Right forelimb (tissue), 1 donor: ENCODE measurements at regions not wholly inside any gene's neighbourhood (a gene's known extent, or its start where the extent isn't known, plus 50 kb on each side); places are given as distances from the start of the nearest gene placed in this dataset.
"Not testable (repeated sequence)": the region's sequence is repeated elsewhere in the genome, so short reads cannot be mapped to it uniquely, and the experiment has no call there.

Source experiments
- DNase-seq: peaks from one replicate; pipeline ENCODE4 v3.0.0-alpha.2; 2018

- peak; percentile 5 for DNase-seq
These were observed 74.7 kb downstream of the BUD13 start for GRCh38 chr11:116698080-116698479.

- DNase-seq = peak; percentile 6
These were observed 75.1 kb downstream of the BUD13 start for GRCh38 chr11:116697639-116698038.

DNA sequence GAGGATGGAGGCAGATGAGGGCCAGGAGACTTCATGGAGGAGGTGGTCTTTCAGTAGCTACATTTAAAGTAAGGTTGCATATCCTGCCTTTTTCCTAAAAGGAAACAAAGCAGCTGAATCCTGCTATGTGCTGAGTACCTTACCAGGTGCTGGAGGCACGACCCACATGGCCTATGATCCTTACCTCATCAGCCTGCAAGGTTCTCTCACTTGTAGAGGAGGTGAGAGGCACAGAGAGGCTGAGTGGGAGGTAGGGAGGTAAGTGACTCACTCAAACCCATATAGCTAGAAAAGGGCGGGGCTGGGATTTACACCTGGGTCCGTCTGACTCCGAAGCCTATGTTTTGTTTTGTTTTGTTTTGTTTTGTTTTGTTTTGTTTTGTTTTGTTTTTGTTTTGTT, 75.8 kb downstream of the BUD13 start:
- DNase-seq = no peak

DNA sequence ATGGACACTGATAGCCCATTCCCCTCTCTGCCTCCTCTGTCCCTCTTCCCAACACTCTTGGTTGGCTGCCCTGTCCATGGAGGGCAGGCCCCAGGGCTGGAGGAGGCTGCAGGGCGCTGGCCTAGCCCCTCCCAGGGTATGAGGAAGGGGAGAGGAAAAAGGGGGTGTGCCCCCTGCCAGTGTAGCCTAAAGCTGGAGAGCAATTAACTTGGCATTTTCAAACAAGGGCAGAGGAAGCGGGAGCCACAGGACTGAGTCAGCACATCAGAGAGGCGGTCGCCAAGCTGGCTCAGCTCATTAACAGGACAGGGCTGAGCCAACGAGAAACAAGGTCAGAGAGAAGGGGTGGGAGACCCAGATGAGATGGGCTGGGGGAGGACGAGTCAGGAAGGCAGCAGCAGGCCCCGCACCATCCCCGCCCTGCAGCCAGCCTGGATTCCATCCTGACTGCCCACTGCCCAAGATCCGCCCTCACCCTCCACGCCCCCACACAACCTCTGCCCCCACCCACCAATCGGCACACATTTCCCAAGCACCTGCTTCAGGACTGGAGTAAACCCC, 76.3 kb downstream of the BUD13 start:
- DNase-seq = no peak

DNA sequence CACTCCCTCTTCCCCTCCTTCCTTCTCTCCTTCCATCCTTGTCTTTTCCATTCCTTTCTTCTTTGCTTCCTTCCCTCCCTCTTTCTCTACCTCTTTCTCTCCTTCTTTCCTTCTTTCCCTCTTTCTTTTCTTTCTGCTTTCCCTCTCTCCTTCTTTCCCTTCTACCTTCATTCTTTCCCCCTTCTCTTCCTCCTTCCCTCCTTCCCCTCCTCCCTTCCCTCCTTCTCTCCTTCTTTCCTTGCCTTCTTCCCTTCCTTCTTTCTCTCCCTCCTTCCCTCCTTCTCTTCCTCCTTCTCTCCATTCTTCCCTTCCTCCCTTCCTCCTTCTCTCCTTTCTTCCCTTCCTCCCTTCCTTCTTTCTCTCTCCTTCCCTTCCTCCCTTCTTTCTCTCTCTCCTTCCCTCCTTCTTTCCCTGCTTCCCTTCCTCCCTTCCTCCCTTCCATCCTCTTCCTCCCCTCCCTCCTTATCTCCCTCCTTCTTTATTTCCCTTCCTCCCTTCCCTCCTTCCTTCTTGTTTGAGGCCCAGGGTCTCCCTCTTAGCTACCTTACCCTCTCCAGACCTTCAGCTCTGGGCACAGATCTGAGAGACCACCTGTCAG, 77.0 kb downstream of the BUD13 start:
- no peak for DNase-seq

- DNase-seq = no peak
These were observed 77.8 kb downstream of the BUD13 start for GRCh38 chr11:116694815-116695590.

- no peak for DNase-seq
These were observed 78.5 kb downstream of the BUD13 start for GRCh38 chr11:116694349-116694725.

- DNase-seq = no peak
These were observed 79.0 kb downstream of the BUD13 start for GRCh38 chr11:116693593-116694348.

DNA sequence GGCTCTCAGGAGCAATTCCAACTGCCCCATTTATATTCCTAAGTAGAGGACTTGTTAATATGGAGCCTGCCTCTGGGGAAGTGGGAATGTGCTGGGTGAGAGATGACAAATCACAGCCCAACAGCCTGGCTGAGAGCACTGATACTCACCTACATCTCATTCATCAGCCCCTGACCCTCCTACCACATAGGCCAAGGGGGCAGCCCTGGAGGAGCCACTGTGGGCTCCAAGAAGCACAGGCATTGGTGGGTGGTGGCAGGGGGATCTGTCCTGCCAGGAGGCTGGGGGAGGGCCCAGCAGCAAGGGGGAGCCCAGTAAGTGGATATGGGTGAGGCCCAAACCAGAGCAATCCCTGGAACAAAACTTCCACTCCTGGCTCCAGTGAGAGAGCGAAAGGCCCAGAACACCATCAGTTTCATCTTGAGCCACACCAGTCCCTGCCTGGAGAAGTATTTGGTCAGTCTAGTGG, 79.7 kb downstream of the BUD13 start:
- no peak for DNase-seq

DNA sequence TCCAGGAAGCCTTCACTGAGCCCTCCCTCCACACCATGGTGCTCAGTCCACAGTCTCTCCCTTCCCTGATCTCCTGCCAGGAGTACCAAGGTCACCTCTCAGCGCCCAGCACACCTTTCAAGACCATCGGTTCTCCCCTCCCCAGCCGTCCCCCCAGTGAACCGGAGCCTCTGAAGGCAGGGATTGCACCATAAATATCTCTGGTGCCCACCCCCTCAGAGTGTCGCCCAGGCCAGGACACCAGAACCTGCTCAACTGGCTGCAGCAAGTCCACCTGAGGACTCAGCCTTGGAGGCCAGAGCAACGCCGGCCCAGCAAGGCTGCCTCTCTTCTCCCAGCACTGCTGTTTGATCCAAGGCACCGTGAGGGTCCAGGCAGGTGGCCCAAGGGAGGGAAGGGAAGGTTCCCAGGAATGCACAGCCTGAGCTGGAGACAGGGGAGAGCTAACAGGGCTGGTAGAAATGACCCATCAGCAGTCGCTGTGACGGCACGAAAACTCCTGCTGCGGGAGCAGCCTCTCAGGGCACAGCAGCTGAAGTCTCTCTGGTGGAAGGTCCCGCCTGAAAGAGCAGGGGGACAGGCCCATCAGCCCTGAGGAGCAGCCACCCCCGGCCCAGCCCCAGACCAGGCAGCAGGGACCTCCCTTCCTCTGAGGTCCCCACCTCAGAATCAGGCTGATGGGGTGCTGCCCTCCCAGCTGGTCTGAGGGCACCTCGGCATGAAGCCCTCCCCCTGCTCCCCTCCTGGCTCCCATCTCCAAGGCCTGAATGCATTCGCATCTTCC, 80.3 kb downstream of the BUD13 start:
- no peak for DNase-seq

DNA sequence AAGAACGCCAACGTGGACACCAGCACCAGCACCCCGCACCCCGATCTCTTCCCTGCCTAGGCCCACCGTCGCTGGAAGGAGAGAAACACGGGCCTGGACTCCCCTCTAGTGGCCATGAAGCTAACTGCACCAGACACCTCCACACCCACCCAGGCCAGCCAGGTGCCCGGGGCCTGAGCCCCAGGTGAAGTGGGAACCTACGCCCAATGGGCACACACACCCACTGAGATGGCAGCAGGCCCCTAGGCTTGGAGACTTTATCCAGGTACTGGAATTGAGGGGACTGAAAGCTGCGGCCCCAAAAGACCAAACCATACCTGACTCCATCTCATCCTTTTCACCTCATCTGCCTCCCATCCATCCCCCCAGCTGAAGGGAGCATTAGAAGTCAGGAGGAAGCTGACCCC, 81.0 kb downstream of the BUD13 start:
- DNase-seq = peak; percentile 57

- no peak for DNase-seq
These were observed 82.2 kb downstream of the BUD13 start for GRCh38 chr11:116690611-116691010.

DNA sequence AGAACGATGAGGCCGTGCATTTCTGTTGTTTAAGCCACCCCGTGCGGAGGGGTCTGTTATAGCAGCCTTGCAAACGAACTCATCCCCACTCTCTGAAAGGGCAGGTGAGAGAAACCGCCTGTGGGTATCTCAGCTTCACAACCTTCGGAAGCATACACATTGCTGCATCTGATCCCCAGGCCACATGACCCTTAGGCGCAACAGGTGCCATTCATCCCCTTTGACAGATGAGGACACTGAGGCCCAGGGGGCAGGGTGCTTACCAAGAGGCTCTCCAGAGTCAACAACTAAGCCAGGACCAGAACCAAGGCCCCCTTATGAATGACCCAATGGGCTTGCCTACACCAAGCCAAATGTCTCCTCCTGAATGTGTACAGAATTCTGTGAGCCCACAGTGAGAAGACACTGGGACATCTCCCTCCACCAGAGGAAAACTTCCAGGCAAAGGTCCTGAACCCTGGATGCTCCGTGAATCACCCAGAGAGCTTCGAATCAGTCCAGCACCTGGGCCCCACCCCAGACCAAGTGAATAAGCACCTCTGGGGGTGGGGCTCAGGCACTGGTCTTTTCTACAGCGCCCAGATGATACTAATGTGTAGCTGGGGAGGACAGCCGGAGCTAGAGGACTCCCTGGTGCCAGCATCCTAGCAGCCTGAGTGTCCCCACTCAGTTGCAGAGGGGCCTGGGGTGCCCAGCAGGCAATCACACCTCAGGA, 83.2 kb downstream of the BUD13 start:
- no peak for DNase-seq

GRCh38 chr11:116688202-116688540, 84.6 kb downstream of the BUD13 start:
- no peak for DNase-seq

- DNase-seq = no peak
These were observed 85.2 kb downstream of the BUD13 start for GRCh38 chr11:116687458-116688201.

DNA sequence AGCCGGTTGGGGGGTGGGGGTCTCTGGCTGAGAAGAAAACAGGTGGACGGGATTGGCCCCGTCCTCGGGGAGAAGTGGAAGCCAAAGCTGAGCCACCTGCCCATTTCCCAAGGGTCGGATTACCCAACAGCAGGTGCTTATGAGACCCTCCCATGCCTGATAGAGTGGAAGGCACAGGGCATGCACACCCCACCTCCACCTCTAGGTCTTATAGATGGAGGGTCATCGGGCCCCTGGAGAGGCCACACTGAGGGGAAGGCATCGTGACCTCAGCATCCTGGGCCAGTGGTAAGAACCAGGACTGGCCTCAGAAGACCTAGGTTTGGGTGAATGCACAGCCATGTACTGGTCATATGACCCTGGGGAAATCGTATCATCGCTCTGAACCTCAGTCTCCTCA, 85.9 kb downstream of the BUD13 start:
- DNase-seq = no peak

DNA sequence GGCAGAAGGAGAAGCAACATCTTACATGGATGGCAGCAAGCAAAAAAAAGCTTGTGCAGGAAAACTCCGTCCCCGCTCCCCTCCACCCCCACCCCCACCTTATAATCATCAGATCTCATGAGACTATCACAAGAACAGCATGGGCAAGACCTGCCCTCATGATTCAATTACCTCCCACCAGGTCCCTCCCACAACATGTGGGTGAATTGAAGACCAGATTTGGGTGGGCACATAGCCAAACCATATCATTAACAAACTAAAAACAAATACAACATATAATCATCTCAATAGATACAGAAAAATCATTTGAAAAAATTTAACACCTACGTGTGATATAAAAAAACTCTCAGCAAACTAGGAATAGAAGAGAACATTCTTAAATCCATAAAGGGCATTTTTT, 88.8 kb downstream of the BUD13 start:
- no peak for DNase-seq

- DNase-seq = no peak
These were observed 92.2 kb downstream of the BUD13 start for GRCh38 chr11:116680349-116681125.

DNA sequence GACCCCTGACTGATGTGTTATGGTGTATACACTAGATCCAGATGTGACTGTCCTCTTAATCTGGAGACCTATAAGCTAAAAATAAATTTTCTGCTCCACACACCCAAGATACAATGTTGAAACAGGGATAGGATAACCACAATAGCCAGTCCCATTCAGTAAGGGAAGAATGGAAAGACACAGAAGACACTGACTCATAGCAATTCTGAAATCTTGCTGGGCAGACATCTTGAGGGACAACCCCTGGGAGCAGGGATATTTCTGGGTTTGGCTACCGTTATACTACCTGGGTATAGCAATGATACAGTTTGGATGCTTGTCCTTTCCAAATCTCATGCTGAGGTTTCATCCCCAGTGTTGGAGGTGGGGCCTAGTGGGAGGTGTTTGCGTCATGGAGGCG, 93.9 kb downstream of the BUD13 start:
- DNase-seq = no peak

DNA sequence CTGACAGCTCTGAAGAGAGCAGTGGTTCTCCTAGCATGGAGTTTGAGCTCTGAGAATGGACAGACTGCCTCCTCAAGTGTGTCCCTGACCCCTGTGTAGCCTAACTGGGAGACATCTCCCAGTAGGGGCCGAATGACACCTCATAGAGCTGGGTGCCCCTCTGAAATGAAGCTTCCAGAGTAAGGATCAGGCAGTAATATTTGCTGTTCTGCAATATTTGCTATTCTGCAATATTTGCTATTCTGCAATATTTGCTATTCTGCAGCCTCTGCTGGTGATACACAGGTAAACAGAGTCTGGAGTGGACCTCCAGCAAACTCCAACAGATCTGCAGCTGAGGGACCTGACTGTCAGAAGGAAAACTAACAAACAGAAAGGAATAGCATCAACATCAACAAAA, 105.5 kb downstream of the BUD13 start:
- DNase-seq = not testable (repeated sequence)
